GM19455 (cell line): ENCODE measurements at regions not wholly inside any gene's neighbourhood (a gene's known extent, or its start where the extent isn't known, plus 50 kb on each side); places are given as distances from the start of the nearest gene placed in this dataset.
"Not testable (repeated sequence)": the region's sequence is repeated elsewhere in the genome, so short reads cannot be mapped to it uniquely, and the experiment has no call there.

Experiments used
- ATAC-seq: cut with Tn5 transposase; IDR thresholded peaks from one replicate; pipeline ENCODE4 v1.9.1; 2021; ENCODE audit not compliant: unreplicated experiment

DNA sequence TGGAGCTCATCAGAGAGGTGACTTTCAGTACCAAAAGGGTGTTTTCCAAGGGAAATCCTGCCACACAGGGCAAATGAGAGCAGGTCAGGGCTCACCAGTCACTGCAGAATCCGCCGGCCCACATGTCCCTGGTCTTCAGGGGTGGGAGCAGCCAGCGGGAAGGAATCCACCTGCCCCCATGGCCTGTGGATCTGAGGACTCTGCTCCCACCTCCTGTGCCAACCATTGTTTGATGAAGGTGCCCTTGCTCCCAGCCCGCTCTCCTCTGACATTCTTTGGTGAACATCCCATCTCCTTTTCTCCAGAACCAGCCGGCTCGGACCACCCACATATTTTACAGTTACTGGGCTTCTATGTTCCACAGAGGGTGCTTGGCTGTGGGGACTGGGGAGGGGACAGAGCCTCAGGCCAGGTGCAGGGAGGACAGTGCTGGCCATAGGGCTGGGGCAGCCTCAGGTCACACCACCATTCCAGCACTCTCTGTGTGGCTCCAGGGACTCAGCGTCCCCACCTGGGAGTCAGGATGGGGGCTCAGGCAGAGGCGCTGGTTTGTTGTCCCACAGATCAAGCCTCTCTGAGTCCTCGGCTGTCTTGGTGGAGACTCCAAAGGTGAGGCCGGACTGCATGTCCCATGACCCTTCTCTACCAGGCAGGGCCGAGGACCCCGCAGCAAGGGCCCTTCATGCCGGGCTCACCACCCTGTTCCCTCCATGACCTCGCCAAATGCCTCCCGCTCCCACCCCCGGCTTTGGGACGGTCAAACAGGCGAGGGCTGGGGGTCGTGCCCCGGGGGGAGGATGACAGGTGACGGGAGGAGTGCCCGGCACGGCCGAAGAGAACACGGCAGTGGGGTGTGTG lies 183.2 kb upstream of the ZNF469 start:
- not testable (repeated sequence) for ATAC-seq

DNA sequence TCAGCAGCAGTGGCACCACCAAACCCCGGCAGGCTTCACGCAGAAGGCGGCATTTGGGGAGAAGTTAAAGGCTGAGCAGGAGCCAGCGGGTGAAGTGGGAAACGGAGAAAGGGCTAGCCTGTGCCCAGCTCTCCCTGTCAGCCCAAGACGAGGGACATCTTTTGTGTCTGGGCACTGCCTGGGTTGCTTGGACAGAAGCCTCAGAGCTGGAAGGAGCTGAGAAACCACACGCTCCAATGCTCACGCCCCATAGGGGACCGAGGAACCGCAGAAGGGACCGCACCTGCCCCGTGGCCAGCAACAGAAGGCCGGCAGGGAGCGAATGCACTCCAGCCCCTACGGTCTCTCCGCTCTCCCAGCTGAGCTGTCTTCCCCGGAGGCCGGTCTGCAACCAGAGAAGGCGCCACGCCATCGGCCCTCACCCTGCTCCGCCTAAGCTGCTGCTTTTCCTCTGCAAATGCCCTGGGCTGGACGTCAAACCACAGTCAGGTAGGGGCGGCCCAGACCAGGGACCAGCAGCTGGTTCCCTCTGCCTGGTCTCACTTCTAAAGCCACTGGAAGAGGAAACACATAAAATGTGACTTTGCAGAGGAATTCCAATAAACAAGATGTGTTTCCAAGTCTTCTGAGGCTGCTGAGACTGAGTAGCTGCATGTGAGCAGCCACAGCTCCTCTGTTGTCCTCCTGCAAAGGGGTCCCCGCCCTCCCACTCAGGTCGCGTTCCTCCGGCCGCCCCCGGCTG lies 182.4 kb upstream of the ZNF469 start:
- ATAC-seq: not testable (repeated sequence)

DNA sequence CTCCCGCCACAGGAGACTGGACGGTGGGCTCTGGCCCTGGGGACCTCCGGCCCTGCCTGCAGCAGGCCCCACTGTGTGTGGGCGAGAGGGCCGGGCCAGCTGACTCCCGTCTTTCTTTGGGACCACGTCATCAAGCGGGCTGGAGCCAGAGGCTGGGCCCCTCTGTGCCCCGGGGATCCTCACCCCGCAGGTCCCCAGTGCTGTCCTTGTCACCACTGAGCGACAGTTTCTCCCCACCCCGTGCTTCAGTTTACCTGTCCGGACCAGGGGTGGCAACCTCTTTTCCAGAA lies 181.9 kb upstream of the ZNF469 start:
- no peak for ATAC-seq

DNA sequence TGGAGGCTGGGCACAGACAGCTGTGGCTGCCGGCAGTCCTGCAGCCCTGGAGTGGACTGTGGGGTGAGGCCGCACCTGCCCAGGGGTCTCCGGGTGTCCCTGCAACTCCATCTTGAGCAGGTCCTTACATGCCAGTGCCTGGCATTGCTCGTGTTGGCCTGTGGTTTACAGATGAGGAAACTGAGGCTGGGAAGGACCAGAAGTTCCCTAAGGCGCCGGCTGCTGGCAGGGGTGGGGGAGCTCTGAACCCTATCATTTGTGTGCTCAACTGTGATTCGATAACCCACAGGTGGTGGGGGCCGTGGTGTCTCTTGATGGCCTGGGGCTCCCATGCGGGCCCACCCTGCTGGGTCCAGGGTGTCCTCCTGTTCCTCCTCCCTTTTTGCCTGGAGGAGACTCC lies 181.1 kb upstream of the ZNF469 start:
- ATAC-seq: not testable (repeated sequence)

DNA sequence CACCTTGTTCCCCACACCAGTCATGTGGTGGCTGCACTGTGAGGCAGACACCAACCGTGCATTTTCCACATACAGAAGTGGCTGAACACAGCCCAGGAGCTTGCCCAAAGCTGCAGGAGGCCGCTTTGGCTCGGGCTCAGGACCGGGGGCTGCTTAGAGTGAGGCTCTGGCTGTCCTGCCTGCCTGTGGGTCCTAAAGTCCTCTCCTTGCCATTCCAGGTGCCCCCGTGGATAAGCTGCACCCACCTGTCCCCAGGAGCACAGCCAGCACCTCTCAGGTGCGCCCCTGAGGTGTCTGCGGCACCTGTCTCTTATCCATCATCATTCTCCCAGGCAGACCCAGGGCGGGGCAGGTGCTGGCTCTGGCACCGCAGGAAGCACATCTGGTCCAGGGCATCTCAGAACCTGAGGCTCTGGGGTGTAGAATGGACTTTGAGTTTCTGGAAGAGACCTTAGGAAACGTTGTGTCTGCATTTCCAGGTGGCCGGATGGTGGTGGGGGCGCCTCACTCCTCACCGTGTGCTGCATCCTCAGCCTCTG lies 180.5 kb upstream of the ZNF469 start:
- no peak for ATAC-seq

DNA sequence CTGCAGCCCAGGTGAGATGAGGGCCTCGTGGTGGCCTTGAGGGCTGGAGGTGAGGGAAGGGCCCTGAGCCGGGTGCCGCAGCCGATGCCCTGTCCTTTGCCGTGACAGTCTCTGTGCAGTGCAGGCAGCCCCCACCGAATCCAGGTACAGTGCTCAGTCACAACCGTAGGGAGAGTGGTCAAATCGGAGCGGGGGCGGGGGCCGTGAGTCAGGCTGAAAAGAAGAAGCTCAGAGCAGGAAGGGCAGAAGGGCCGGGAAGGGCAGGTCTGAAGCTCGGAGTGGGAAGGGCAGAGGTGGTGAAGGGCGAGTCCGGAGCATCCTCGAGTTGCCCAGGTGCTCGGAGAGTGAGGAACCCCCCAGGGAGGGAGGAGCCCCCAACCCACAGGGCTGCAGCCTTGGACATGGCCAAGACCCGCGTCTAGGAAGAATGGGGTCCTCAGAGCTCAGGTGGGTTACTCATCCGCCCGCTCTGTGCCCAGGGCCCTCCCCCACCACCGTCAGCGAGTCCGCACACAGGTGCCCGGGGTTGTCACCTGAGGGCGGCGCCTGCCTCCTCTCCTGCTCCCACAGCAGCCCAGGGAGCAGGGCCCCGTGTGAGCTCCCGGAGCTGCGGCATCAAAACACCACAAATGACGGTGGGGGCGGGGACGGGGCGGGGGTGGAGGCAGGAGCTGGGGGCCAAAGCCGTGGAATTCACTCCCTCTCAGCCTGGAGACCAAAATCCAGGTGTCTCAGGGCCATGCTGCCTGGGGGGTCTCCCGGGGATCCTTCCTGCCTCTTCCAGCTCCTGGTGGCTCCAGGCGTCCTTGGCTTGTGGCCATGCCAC lies 179.7 kb upstream of the ZNF469 start:
- not testable (repeated sequence) for ATAC-seq

DNA sequence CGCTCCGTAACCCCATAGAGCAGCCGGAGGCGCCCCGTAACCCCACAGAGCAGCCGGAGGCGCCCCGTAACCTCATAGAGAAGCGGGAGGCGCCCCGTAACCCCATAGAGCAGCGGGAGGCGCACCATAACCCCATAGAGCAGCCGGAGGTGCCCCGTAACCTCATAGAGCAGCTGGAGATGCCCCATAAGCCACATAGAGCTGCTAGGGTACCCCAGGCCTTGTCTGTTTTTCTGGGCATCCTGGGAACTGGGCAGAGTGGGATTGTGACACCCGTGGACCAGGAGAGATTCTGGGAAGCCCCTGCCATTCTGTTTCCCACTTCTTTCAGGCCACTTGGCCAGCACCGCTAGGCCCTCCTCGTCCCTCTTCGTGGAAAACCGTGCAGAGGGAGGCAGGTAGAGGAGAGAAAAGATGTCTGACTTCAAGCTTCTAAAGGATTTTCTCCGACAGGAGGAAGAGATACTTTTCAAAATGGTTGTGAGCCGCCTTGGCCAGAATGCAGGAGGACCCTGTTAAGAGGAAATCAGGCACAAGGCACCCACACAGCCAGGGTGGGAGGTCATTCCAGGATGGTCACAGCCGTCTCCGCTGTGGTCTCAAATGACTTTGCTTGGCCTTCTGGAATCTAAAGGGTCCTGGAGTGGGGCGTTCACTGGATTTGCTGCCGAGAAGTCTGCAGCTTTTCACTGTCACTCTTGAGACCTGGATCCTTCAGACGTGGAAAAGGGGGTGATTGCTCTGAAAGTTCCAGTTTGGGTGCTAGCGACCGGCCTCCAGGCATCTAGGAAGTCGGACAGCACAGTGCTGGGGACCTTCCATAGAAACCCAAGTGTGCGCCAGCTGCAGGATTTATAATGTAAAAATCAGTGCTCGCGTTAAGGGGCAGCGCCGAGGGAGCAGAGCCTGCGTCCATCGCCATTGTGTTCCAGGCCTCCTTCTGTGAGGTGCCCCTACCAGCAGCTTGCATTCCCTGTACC lies 178.3 kb upstream of the ZNF469 start:
- ATAC-seq: not testable (repeated sequence)

DNA sequence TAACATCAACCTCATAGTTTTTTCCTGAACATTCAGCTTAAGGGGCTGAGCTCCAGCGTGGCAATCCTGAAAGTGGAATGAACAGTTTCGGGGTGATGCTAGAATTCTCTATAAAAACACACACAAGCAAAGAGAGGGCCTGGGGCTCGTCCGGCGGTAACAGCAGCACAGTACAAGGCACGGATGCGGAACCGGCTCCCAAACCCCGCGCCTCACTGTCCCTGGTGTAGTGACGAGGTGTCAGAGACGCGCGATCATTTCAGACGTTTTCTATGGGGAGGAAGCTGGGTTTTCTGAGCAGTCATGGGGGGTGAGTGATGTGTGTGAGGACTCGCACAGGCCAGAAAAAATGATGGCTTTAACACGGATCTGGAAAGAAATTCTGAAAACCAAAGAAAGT lies 177.3 kb upstream of the ZNF469 start:
- not testable (repeated sequence) for ATAC-seq

DNA sequence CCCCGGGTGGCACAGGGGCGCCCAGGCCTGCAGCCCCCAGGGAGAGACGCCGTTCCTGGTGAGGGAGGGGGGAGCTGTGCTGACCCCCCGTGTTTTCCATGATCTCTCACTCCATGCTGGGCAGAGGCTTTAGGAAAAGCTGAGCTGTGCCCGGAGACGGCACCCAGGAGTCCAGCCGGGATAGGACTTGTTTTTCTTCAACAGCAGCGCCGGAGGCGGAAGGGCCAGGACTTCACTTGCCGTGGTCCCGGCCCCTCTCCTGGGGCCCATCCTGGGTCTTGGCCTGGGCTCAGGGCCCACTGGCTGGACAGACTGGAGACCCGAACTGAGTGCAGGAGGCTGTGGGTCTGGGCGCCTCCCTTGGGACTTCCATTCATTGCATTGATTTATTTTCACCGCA lies 176.8 kb upstream of the ZNF469 start:
- ATAC-seq: not testable (repeated sequence)

DNA sequence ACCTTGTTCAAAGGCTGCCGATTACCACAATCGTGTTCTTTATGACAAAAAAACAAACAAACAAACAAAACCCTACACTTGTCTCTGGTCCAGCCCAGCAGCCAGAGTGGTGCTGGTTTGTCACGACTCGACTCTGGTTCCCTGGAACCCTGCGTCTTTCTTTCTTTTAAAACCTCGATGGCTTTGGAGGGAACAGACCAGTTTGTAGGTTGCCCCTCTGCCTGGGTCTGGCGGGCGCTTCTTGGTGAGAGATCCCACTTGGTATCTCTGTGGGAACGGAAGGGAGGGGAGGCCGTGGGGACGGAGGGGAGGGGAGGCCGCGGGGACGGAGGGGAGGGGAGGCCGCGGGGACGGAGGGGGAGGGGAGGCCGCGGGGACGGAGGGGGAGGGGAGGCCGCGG lies 176.2 kb upstream of the ZNF469 start:
- not testable (repeated sequence) for ATAC-seq

DNA sequence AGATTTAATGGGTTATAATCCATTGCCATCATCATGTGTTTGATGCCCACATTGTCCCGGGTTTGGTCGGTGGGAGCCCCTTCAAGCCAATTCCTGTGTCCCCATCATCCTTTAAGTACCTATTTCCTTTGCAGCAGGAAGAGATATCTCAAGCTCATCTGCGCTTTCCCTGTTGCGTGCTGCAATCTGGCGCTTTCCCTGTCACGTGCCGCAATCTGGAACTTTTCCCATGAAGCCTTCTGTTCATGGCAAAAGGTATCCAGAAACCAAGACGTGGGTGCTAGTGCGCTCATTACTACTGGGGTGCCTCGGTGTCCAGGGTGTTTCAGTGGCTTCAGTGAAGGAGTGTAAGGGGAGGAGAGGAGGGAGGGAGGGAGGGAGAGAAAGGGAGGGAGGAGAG lies 174.6 kb upstream of the ZNF469 start:
- ATAC-seq: no peak

DNA sequence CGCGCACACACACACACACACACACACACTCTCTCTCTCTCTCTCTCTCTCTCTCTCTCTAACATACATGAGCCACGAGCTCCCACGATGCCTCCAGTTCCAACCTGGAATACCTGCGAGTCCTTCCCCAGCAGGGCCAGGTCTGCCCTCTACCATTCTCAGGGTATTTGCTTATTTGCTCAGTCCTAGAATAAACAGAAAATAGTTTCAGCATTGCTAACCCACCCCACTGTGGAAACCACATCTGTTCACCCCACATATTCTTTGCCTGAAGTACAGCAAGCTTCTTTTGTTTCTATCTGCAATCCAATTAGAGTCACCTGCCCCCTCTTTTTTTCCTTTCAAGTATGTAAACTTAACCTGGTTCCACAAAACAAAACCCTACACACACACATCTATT lies 174.0 kb upstream of the ZNF469 start:
- not testable (repeated sequence) for ATAC-seq

DNA sequence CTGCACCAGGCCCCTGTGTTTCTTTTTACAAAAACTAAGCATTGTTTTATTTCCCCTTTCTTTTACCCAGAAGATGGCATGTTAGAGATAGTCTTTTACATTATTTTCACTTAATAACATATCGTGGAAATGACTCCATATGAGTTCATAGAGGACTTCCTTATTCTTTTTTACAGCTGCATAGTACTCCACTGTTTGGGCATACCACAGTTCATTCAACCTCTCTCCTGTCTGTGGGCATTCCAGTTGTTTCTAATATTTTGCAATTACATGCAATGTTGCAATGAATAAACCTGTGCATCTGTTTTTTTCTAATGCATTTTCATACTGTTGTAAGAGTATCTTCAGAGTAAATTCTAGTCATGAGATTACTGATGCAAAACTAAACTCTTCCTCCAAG lies 173.2 kb upstream of the ZNF469 start:
- not testable (repeated sequence) for ATAC-seq

DNA sequence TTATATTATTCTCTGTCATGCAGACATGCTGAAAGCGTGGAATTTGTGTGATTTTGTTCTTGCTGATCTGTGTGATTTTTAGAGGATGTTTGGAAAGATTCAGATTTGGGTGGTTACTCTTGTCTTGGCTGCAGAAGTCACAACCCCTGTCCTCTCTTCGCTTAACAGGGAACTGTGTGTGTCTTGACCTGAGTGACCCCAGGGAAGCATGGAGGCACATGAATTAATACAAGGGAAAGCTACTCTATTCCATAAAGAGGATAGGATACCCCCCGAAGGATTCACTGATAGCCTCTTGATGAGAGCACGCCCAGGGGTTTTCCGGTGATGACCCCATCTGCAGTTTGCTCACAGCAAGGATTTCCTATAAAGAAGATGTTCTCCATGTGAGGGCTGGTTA lies 168.8 kb upstream of the ZNF469 start:
- ATAC-seq: not testable (repeated sequence)

DNA sequence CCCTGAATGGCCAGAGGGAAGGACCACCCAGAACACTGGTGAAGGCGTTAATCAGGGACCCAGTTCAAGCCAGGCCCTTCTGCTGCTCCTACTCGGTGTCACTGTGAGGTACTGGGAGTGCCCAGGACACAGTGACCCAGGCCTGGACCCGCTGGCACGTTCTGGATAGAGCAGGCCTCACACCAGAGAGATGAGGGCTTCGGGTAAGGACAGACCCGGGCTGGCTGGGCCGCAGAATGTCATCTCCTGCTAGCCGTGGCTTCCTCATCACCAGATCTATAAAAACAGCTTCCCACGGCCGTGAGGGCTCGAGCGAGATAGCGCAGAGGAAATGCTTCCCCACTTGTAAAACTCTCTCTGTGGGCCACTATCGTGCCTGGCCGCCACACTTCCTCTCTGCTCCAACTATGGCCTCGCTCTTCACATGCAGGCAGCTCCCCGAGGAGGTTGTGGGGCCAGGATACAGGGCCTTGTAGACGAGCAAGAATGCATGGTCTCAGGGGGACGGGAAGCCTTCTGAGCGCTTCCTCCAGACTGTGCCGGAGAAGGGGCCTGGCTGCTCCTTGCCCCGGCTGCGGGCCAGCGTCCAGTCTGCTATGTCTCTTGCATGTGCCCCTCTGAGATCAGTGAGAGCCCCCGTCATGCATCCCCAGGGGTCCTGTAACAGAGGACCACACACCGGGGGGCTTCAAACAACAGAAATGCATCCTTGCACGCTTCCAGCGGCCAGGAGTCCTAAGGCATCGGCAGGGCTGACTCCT lies 161.6 kb upstream of the ZNF469 start:
- ATAC-seq: not testable (repeated sequence)

DNA sequence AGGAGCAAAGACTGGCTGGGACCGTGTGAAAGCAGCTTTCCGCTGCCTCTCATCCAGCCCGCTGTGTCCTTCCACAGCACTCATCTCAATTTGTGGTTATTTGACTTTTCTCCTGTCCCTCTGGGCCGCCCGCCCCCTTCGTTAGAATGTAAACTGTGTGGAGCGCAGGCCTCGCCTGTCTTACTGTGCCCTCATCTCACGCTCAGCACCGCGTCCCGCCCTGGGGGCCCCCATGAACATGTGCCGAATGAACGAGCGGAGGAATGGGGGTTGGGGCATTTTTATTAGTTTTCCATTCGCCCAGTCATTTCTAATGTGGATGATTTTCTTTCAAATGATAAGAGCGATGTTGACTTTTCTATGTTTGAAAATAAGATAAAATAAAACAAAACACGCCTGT lies 159.1 kb upstream of the ZNF469 start:
- ATAC-seq: not testable (repeated sequence)

DNA sequence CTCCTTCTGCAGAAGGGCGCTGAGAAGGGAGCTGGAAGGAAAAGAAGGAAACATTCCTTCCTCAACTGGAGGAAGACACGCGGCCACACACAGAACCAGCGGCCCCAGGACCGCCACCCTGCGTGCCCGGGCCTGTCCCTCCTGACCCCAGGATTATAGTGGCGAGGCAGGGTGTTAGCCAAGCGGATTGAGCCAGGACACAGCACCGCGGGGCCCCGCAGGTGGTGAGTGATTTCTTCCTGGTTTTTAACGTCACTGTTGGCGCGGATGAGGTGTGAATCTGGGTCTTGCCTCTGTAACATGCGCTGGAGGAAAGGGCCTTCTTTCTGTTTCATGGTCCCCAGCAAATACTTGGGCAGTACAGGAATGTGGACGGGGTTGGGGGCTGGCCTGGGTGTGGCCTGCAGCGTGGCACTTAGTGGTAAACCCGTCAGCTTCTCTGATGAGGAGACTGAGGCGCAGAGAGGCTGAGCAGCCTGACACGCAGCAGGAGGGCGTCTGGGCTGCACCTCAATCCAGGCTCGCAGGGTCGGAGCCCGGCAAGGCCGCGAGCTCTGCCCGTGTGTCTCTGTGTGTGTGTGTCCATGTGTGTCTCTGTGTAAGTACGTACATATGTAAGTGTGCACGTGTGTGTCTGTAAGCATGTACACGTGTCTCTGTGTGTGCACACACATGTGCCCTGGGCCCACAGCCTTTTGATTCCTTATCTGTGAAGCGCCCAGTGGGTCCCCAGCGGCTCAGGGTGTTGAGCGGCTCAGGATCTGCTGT lies 158.4 kb upstream of the ZNF469 start:
- not testable (repeated sequence) for ATAC-seq

DNA sequence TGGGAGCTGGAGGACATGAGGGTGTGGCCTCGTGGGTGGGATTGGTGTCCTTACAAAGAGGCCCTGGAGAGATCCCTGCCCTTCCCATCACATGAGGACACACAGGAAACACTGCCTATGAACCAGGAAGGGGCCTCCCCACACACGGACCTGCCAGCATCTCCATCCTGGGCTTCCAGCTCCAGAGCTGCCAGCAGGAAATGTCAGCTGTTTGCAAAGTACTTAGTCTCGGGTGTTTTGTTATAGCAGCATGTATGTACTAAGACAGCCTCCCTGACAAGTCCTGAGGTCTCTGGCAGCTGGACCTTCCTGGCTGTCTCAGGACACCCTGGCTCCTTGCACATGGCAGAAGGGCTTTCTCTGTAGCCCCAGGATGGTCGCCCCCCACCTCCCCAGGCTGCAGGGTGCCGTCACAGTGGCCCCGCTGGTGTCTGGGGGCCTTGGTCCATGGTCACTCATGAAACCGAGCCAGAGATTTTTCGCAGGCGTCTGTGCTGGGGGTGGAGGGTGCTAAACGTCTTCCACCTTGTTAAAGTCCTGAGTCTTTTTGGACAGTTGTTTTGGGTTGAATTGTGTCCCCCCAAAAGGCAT lies 157.0 kb upstream of the ZNF469 start:
- ATAC-seq: not testable (repeated sequence)
